Trophoblast cell (in vitro differentiated cells and primary cell): ENCODE measurements at regions not wholly inside any gene's neighbourhood (a gene's known extent, or its start where the extent isn't known, plus 50 kb on each side); places are given as distances from the start of the nearest gene placed in this dataset.

Experiments
- DNase-seq, 2 donors: peaks; one replicate each; pipeline ENCODE4 v3.0.0-alpha.2; 2016
- H2AFZ ChIP-seq: 2 replicates; pipeline ENCODE4 v1.6.1; 2013; ENCODE audit warnings: low read length, moderate library complexity, mild to moderate bottlenecking; ENCODE audit not compliant: insufficient read depth, poor library complexity
- H2AK5ac ChIP-seq: 2 replicates; pipeline ENCODE4 v1.6.1; 2013; ENCODE audit warnings: mild to moderate bottlenecking, low read length
- H2BK120ac ChIP-seq: 2 replicates; pipeline ENCODE4 v1.6.1; 2013; ENCODE audit warnings: low read length, mild to moderate bottlenecking, moderate library complexity; ENCODE audit not compliant: insufficient read depth, poor library complexity
- H2BK12ac ChIP-seq: 2 replicates; pipeline ENCODE4 v1.6.1; 2013; ENCODE audit warnings: mild to moderate bottlenecking, low read length, moderate library complexity
- H2BK5ac ChIP-seq: 2 replicates; pipeline ENCODE4 v1.6.1; 2013; ENCODE audit warnings: low read length, low read depth, moderate library complexity, mild to moderate bottlenecking; ENCODE audit not compliant: poor library complexity
- H3K14ac ChIP-seq: 2 replicates; pipeline ENCODE4 v1.6.1; 2013; ENCODE audit warnings: mild to moderate bottlenecking, low read length
- H3K18ac ChIP-seq: 2 replicates; pipeline ENCODE4 v1.6.1; 2013; ENCODE audit warnings: mild to moderate bottlenecking, low read length
- H3K23ac ChIP-seq: 2 replicates; pipeline ENCODE4 v1.6.1; 2013; ENCODE audit warnings: low read length
- H3K27ac ChIP-seq: 2 replicates; pipeline ENCODE4 v1.5.1; 2013; ENCODE audit warnings: low read depth, mild to moderate bottlenecking, inconsistent platforms, low read length, moderate library complexity
- H3K27me3 ChIP-seq: 2 replicates; pipeline ENCODE4 v1.6.1; 2013; ENCODE audit warnings: inconsistent platforms, mild to moderate bottlenecking, low read length, moderate library complexity; ENCODE audit not compliant: insufficient read depth
- H3K36me3 ChIP-seq, 2 experiments: 1 replicate in 1 of 2; 2 replicates in 1 of 2; pipeline ENCODE4 v1.6.1; 2013; ENCODE audit warnings: low read length in 2 of 2, mild to moderate bottlenecking in 2 of 2, moderate library complexity in 1 of 2; ENCODE audit not compliant: insufficient read depth in 2 of 2, control insufficient read depth in 1 of 2
- H3K4ac ChIP-seq: 2 replicates; pipeline ENCODE4 v1.6.1; 2013; ENCODE audit warnings: low read depth, mild to moderate bottlenecking, low read length, moderate library complexity
- H3K4me1 ChIP-seq, 2 experiments: 1 replicate in 1 of 2; 2 replicates in 1 of 2; pipeline ENCODE4 v1.6.1; 2013; ENCODE audit warnings: low read length in 2 of 2, mild to moderate bottlenecking in 2 of 2, moderate library complexity in 1 of 2; ENCODE audit not compliant: insufficient read depth in 2 of 2, control insufficient read depth in 1 of 2
- H3K4me2 ChIP-seq: 2 replicates; pipeline ENCODE4 v1.6.1; 2013; ENCODE audit warnings: inconsistent platforms, mild to moderate bottlenecking, low read length, moderate library complexity
- H3K4me3 ChIP-seq: 2 replicates; pipeline ENCODE4 v1.5.1; 2013; ENCODE audit warnings: mild to moderate bottlenecking, low read depth, low read length, inconsistent platforms
- H3K79me1 ChIP-seq: one replicate; pipeline ENCODE4 v1.6.1; 2013; ENCODE audit warnings: low read length
- H3K79me2 ChIP-seq: 2 replicates; pipeline ENCODE4 v1.6.1; 2013; ENCODE audit warnings: low read length, mild to moderate bottlenecking; ENCODE audit not compliant: control insufficient read depth, insufficient read depth, poor library complexity
- H3K9ac ChIP-seq: 2 replicates; pipeline ENCODE4 v1.6.1; 2013; ENCODE audit warnings: mild to moderate bottlenecking, low read length
- H3K9me3 ChIP-seq: 2 replicates; pipeline ENCODE4 v1.6.1; 2013; ENCODE audit warnings: low read depth, mild to moderate bottlenecking, control low read depth, inconsistent platforms, low read length; ENCODE audit not compliant: insufficient read depth
- H4K12ac ChIP-seq: 2 replicates; pipeline ENCODE4 v1.6.1; 2013; ENCODE audit warnings: low read depth, mild to moderate bottlenecking, low read length, moderate library complexity
- H4K8ac ChIP-seq: 2 replicates; pipeline ENCODE4 v1.6.1; 2013; ENCODE audit warnings: low read depth, mild to moderate bottlenecking, low read length, moderate library complexity
- H4K91ac ChIP-seq: one replicate; pipeline ENCODE4 v1.6.1; 2013; ENCODE audit warnings: low read depth, mild to moderate bottlenecking, low read length, moderate library complexity
- WGBS: extraction: QIAGEN DNeasy Blood & Tissue Kit; methylation state at CpG from one replicate; pipeline ENCODE4 v1.1.7; 2013; ENCODE audit warnings: missing lambda C conversion rate; ENCODE audit not compliant: insufficient read length, insufficient coverage; ENCODE audit errors: extremely low coverage; 5-methylcytosine and 5-hydroxymethylcytosine counted together

DNA sequence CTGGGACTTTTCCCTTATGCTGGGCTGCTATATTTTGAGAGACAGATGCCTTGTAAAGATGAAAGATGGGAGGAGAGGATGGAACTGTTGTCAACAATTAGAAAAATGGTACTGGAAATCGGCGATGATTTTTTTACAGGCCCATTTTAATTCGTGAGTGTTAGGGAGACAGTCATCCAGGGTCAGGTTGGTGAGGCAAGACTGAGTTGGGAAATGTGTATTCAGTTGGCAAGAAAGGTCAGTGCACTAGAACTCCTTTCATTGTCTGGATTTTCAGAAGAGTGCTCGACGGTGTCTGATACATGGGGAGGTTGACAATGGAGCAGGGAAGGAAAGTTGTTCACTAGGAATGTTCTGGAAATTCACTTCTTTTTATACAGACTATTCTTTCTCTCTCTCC lies 394.4 kb downstream of the QKI start:
- Histone ChIP-seq H4K8ac (no peak overlapping the region), H2AFZ (no peak overlapping the region), H3K27me3 (no peaks in the 10 kb centered on the region), H3K18ac (no peak overlapping the region), H4K91ac (no peak overlapping the region), H3K14ac (no peak overlapping the region), H2BK5ac (no peak overlapping the region), H2BK12ac (no peak overlapping the region), H3K4me3 (no peak overlapping the region), H3K79me2 (no peaks in the 10 kb centered on the region), H3K9me3 (no peaks in the 10 kb centered on the region), H2BK120ac (no peak overlapping the region), H3K36me3 (no peaks in the 10 kb centered on the region), H3K4ac (no peak overlapping the region), H3K27ac (no peak overlapping the region), H2AK5ac (no peak overlapping the region), H3K79me1 (no peaks in the 10 kb centered on the region), H4K12ac (no peak overlapping the region), H3K4me1 (no peaks in the 10 kb centered on the region), H3K4me2 (no peak overlapping the region), H3K23ac (no peak overlapping the region), H3K9ac (no peak overlapping the region)
- WGBS: no CpG with 5 or more reads among the region's 5 CpGs
- DNase-seq: no peak

DNA sequence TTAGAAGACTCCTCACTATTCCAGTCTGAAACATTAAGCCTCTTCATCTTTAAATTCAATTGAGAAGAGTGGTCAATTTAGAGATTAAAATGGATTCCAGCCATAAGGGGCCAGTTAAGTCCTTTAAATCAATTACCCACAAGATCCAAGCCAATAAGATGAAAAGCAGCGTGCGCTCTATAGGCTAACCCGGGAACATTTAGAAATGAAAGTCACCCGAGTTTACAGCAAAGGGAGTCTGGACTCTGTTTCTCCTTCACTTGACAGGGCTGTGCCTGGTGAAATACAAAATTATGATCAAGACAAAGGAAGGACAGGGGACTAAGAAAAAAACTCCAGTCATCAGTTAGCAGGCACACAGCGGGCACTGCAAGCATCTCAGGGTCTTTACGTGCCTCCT lies 393.7 kb downstream of the QKI start:
- H3K4me2 ChIP-seq: no peak overlapping the region
- H3K4ac ChIP-seq: no peak overlapping the region
- no peak overlapping the region for H2BK12ac ChIP-seq
- no peak overlapping the region for H4K8ac ChIP-seq
- no peaks in the 10 kb centered on the region for H3K27me3 ChIP-seq
- no peaks in the 10 kb centered on the region for H3K36me3 ChIP-seq
- no peak overlapping the region for H2AFZ ChIP-seq
- H3K79me2 ChIP-seq: no peaks in the 10 kb centered on the region
- H3K23ac ChIP-seq: no peak overlapping the region
- H4K91ac ChIP-seq: no peak overlapping the region
- no peak overlapping the region for H3K14ac ChIP-seq
- no peaks in the 10 kb centered on the region for H3K9me3 ChIP-seq
- no peak overlapping the region for H2AK5ac ChIP-seq
- no peak overlapping the region for H2BK120ac ChIP-seq
- no peak overlapping the region for H3K4me3 ChIP-seq
- H4K12ac ChIP-seq: no peak overlapping the region
- no peaks in the 10 kb centered on the region for H3K79me1 ChIP-seq
- H2BK5ac ChIP-seq: no peak overlapping the region
- no peak overlapping the region for H3K27ac ChIP-seq
- WGBS: no CpG with 5 or more reads among the region's 6 CpGs
- H3K18ac ChIP-seq: no peak overlapping the region
- no peaks in the 10 kb centered on the region for H3K4me1 ChIP-seq
- H3K9ac ChIP-seq: no peak overlapping the region
- no peak for DNase-seq

DNA sequence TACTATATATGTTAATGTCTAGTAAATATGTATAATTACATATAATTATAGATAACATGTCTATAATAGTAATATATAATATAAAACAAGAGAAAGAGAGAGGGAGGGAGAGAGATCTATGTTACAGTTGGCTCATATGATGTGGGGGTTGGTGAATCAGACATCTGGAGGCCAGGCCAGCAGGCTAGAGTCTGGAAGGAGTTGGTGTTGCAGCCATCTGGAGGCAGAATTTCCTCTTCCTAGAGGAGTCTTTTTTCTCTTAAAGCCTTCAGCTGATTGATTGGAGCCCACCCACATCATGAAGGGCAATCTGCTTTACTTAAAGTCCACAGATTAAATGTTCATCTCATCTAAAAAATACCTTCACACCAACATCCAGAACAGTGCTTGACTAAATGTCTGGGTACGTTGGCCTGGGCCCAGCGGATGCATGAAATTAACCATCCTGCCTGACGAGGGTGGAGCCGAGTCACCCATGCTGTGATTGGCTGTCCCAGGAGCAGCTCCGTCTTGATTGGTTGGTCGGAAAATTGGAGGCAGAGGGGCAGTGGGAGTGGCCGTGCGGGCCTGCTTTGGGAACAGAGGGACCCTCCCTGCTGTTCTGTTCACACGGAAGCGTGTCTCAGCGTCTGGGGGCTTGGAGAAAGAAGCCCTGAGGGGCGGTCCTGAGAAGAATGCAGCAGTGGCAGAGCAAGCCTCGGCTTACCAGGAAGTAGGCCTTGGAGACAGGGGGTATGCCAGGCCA lies 392.4 kb downstream of the QKI start:
- Histone ChIP-seq H3K18ac (no peak overlapping the region), H2BK5ac (no peak overlapping the region), H3K36me3 (no peaks in the 10 kb centered on the region), H3K4me1 (no peaks in the 10 kb centered on the region), H4K8ac (no peak overlapping the region), H3K4me2 (no peak overlapping the region), H3K14ac (no peak overlapping the region), H3K9ac (no peak overlapping the region), H2BK12ac (no peak overlapping the region), H3K79me1 (no peaks in the 10 kb centered on the region), H4K91ac (no peak overlapping the region), H3K23ac (no peak overlapping the region), H2AFZ (no peak overlapping the region), H3K27ac (no peak overlapping the region), H3K9me3 (no peaks in the 10 kb centered on the region), H4K12ac (no peak overlapping the region), H3K79me2 (no peaks in the 10 kb centered on the region), H2BK120ac (no peak overlapping the region), H3K27me3 (no peaks in the 10 kb centered on the region), H3K4ac (no peak overlapping the region), H3K4me3 (no peak overlapping the region), H2AK5ac (no peak overlapping the region)
- no CpG with 5 or more reads among the region's 13 CpGs for WGBS
- DNase-seq: no peak

DNA sequence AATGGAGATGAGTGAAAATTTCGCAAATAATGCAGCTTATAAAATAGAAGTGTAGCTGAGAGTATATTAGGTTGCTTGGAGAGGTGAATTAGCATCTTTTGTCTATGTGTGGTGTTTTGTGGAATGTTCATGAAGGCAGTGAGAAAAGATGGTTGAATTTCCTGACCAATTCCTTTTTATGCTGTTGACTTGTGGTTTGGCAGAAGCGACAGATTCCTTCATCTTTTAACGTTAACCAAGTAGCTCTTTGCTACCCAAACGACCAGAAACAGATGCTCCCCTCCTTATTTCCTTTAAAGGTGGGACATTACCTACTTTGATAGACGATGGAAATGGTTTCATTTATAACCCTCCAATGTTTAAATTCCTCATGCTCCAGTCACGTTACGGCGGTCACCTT lies 390.5 kb downstream of the QKI start:
- no peak overlapping the region for H2AFZ ChIP-seq
- H3K23ac ChIP-seq: no peak overlapping the region
- H3K4me2 ChIP-seq: no peak overlapping the region
- no peak overlapping the region for H2BK5ac ChIP-seq
- no peak overlapping the region for H3K27ac ChIP-seq
- H2BK12ac ChIP-seq: no peak overlapping the region
- no peaks in the 10 kb centered on the region for H3K79me2 ChIP-seq
- no peak overlapping the region for H3K9ac ChIP-seq
- no peak overlapping the region for H3K18ac ChIP-seq
- H4K91ac ChIP-seq: no peak overlapping the region
- no peak overlapping the region for H4K12ac ChIP-seq
- no peaks in the 10 kb centered on the region for H3K79me1 ChIP-seq
- no peak overlapping the region for H2BK120ac ChIP-seq
- no peaks in the 10 kb centered on the region for H3K27me3 ChIP-seq
- WGBS: no CpG with 5 or more reads among the region's 8 CpGs
- H3K4me1 ChIP-seq: no peaks in the 10 kb centered on the region
- no peaks in the 10 kb centered on the region for H3K36me3 ChIP-seq
- H3K14ac ChIP-seq: no peak overlapping the region
- H3K4me3 ChIP-seq: no peak overlapping the region
- DNase-seq: no peak
- no peak overlapping the region for H3K4ac ChIP-seq
- no peak overlapping the region for H4K8ac ChIP-seq
- H2AK5ac ChIP-seq: no peak overlapping the region
- H3K9me3 ChIP-seq: no peaks in the 10 kb centered on the region
